Colonic mucosa (tissue), 4 donors: ENCODE measurements at regions not wholly inside any gene's neighbourhood (a gene's known extent, or its start where the extent isn't known, plus 50 kb on each side); places are given as distances from the start of the nearest gene placed in this dataset.

ENCODE experiments used
- DNase-seq: peaks from one replicate; pipeline ENCODE4 v3.0.0-alpha.2; 2020
- H3K27ac ChIP-seq: fragments of 200-600 bp; one replicate; pipeline ENCODE4 v1.8.0; 2021
- H3K27me3 ChIP-seq: fragments of 200-600 bp; one replicate; pipeline ENCODE4 v1.8.0; 2021
- H3K36me3 ChIP-seq: fragments of 200-600 bp; one replicate; pipeline ENCODE4 v1.8.0; 2021
- H3K4me1 ChIP-seq: fragments of 200-600 bp; one replicate; pipeline ENCODE4 v1.8.0; 2021; ENCODE audit warnings: mild to moderate bottlenecking
- H3K4me3 ChIP-seq: fragments of 200-600 bp; one replicate; pipeline ENCODE4 v1.8.0; 2021
- H3K9ac ChIP-seq, 2 donors: one replicate each; pipeline ENCODE4 v1.7.0; 2013; ENCODE audit warnings: control low read depth in 2 of 2, low read depth in 2 of 2, low read length in 2 of 2
- H3K9me3 ChIP-seq: fragments of 200-600 bp; one replicate; pipeline ENCODE4 v1.8.0; 2021
- intact Hi-C: fragments of 100-400 bp; cut with DNase I; formaldehyde crosslinking; loops from one replicate; pipeline ENCODE4 v1.14.1; 2022
- TF ChIP-seq, protein P1 (sequence below): fragments of 200-600 bp; IDR thresholded peaks from one replicate; pipeline ENCODE4 v1.8.0; 2022; ENCODE audit warnings: antibody characterized with exemption, mild to moderate bottlenecking
- donor health status: healthy.
- donor health status: DM: no; HTN: no; CAD: no.
- donor health status: DM: no; HTN: no; CAD: no.

DNA sequence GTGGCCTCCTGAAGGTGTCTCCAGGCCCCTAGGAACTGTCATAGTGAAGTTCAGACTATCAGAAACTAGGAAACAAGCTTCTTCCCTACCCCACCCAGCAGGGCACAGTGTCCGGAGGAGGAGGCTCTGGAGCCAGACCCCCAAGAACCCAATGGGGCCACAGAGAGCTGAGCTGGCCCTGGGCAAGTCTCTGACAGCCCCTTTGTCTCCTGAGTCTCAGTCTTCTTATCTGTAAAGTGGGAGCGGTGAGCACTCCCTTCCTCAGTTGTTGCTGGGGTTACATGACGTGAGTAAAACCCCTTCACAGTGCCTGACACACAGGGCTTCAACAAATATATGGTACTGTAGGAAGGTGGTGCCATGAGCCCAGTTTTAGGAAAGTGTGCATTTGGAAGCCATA is 675.8 kb downstream of the MATN1 start:
- Histone ChIP-seq H3K9ac (no peak overlapping the region), H3K4me1 (no peaks in the 10 kb centered on the region), H3K4me3 (no peak overlapping the region), H3K9me3 (no peaks in the 10 kb centered on the region), H3K27me3 (no peaks in the 10 kb centered on the region), H3K27ac (no peak overlapping the region), H3K36me3 (no peaks in the 10 kb centered on the region)
- TF ChIP-seq, protein P1, sequence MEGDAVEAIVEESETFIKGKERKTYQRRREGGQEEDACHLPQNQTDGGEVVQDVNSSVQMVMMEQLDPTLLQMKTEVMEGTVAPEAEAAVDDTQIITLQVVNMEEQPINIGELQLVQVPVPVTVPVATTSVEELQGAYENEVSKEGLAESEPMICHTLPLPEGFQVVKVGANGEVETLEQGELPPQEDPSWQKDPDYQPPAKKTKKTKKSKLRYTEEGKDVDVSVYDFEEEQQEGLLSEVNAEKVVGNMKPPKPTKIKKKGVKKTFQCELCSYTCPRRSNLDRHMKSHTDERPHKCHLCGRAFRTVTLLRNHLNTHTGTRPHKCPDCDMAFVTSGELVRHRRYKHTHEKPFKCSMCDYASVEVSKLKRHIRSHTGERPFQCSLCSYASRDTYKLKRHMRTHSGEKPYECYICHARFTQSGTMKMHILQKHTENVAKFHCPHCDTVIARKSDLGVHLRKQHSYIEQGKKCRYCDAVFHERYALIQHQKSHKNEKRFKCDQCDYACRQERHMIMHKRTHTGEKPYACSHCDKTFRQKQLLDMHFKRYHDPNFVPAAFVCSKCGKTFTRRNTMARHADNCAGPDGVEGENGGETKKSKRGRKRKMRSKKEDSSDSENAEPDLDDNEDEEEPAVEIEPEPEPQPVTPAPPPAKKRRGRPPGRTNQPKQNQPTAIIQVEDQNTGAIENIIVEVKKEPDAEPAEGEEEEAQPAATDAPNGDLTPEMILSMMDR, result no peak
- intact Hi-C loops, result no loop called here
- DNase-seq, result no peak

DNA sequence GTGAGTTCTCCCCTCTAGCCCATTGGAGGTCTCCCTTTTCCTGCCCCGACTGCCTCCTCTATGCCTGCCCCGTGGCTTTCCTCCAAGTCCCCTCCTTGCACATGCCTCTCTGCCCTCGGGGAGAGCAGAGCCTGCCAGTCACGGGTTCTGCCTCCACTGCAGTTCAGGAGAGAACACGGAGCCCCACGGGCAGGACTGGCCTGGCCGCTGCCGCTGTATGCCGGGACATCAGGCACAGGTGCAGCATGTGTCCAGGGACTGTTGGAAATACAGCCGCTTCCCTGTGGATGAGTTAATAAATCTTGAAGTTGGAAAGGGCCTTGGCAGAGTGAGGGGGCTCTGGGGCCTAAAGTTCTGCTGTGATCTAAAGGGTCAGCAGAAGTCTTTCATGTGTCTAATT is 676.6 kb downstream of the MATN1 start:
- DNase-seq, result no peak
- Histone ChIP-seq H3K9me3 (no peaks in the 10 kb centered on the region), H3K27me3 (no peaks in the 10 kb centered on the region), H3K9ac (no peak overlapping the region), H3K4me1 (no peaks in the 10 kb centered on the region), H3K27ac (no peak overlapping the region), H3K4me3 (no peak overlapping the region), H3K36me3 (no peaks in the 10 kb centered on the region)
- intact Hi-C loops, result no loop called here
- TF ChIP-seq, protein P1, result no peak

DNA sequence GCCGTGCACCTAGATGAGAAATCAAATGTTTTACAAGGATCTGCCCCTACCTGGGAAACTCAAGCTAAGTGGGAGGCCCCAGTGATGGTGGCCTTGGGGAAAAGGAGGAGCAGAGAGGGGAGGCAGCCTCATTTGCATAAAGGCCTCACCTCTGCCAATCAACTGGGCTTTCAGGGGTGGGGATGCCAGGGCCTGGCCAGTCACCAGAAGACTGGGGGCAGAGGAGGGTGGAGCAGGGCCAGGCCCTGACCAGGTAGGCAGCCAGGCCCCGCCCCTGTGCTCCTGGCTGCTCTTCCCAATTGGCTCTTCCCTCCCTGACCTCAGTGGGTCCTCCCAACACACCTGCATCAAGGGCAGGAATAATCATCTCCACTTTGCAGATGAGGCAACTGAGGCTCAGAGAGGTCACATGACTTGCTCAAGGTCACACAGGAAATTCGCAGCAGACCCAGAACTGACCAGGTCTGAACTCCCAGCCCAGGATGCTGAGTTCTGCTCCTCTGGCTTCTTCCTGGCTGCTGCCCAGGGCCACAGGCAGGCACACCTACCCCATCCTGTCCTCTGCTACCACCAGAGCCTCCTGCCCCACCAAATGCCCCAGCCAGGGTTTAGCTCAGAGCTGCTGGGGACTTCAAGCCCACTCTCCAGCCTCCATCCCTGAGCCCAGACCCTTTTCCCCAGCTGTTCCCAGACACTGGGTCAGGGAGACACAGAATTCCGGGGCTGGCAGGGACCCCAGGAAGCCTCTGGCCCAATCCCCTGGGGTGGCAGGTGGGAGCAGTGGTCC is 677.9 kb downstream of the MATN1 start:
- no peaks in the 10 kb centered on the region for H3K9me3 ChIP-seq
- no peak overlapping the region for H3K4me3 ChIP-seq
- no peaks in the 10 kb centered on the region for H3K4me1 ChIP-seq
- H3K27ac ChIP-seq, result no peak overlapping the region
- no peaks in the 10 kb centered on the region for H3K36me3 ChIP-seq
- no peak overlapping the region for H3K9ac ChIP-seq
- H3K27me3 ChIP-seq, result no peaks in the 10 kb centered on the region
- intact Hi-C loops, result no loop called here
- DNase-seq, result no peak
- TF ChIP-seq, protein P1, result no peak

DNA sequence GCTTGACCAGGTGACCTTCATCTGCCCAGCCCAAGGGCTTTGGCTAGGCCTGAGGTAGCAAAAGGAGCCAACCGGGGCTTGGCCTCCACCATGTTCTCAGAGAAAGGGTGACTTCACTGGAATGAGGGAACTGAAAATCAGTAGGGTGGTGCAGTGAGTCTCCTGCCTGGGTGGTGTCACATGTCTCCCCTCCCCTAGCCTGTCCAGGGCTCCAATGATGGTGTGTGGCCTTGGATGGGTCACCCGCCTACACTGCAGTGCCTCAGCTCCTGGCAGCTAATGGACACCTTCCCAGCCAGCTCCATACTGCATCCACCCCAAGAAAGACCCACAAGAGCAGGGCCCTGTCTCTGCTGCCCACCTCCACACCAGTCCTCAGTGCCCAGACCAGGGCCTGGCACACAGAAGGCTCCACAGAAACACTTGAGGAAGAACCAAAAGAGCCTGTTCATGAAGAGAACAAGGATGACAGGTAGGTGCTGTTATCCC is 678.7 kb downstream of the MATN1 start:
- TF ChIP-seq, protein P1, result no peak
- no peaks in the 10 kb centered on the region for H3K27me3 ChIP-seq
- H3K27ac ChIP-seq, result no peak overlapping the region
- no peaks in the 10 kb centered on the region for H3K4me1 ChIP-seq
- H3K9me3 ChIP-seq, result no peaks in the 10 kb centered on the region
- no peak overlapping the region for H3K9ac ChIP-seq
- no peaks in the 10 kb centered on the region for H3K36me3 ChIP-seq
- no peak for DNase-seq
- intact Hi-C loops, result no loop called here
- no peak overlapping the region for H3K4me3 ChIP-seq

DNA sequence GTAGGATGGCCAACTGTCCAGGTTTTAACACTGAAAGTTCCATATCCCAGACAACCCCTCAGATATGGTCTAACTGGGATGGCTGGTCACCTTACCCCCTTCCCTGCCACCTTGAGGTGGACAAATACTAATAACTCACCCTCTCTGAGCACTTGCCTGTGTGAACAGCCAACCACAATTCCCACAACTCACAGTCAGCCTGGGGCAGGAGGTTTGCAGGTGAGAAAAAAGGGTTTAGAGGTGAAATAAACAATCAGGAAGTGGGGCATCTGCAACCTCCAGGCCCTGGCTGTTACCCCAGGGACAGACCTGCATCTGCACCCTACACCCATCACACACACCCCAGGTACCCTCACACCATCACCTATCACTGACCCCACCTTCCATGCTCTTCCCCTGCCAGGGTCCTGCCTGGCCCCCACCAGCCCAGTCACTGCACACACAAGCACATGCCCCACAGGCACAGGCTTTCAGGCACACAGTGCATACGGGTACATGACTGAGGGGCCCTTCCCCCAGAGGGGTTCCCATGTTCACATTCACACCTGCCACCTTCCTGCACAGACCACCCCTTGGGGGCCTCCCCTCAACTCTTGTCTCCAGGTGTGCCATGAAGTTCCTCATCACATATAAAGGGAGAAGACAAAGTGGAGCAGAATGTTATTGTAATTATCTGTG is 679.5 kb downstream of the MATN1 start:
- H3K9ac ChIP-seq, result no peak overlapping the region
- no peaks in the 10 kb centered on the region for H3K9me3 ChIP-seq
- H3K27me3 ChIP-seq, result no peaks in the 10 kb centered on the region
- intact Hi-C loops, result no loop called here
- H3K4me1 ChIP-seq, result no peaks in the 10 kb centered on the region
- TF ChIP-seq, protein P1, result no peak
- H3K27ac ChIP-seq, result no peak overlapping the region
- H3K36me3 ChIP-seq, result no peaks in the 10 kb centered on the region
- DNase-seq, result no peak
- H3K4me3 ChIP-seq, result no peak overlapping the region
